ENCODE measurements at regions not wholly inside any gene's neighbourhood (a gene's known extent, or its start where the extent isn't known, plus 50 kb on each side); places are given as distances from the start of the nearest gene placed in this dataset.

- no peak overlapping the region for H3K27ac Mint-ChIP-seq
- no peak for TF ChIP-seq CTCF (IDR thresholded peaks at IDR 0.05; ENCODE audit: unreplicated experiment)
- H3K4me1 Mint-ChIP-seq, result no peaks in the 10 kb centered on the region
- H3K9me3 Mint-ChIP-seq, result no peaks in the 10 kb centered on the region
- H3K27me3 Mint-ChIP-seq (ENCODE audit: low read depth), result peaks cover 13% of the 10 kb centered on the region
- H3K4me3 Mint-ChIP-seq, result no peak overlapping the region
- DNase-seq (ENCODE audit: low spot score in 2 of 2, unreplicated experiment in 2 of 2), result no peak
- H3K36me3 Mint-ChIP-seq, result no peaks in the 10 kb centered on the region
Measured at GRCh38 chr2:56084111-56084901, 99.5 kb upstream of the CCDC85A start.

GRCh38 chr2:56086336-56086735 lies 97.5 kb upstream of the CCDC85A start:
- Mint-ChIP-seq H3K27ac (no peak overlapping the region), H3K4me1 (no peaks in the 10 kb centered on the region), H3K27me3 (ENCODE audit: low read depth) (peaks cover 12% of the 10 kb centered on the region), H3K9me3 (no peaks in the 10 kb centered on the region), H3K4me3 (no peak overlapping the region), H3K36me3 (no peaks in the 10 kb centered on the region)
- no peak for TF ChIP-seq CTCF (IDR thresholded peaks at IDR 0.05; ENCODE audit: unreplicated experiment)
- DNase-seq (ENCODE audit: low spot score in 2 of 2, unreplicated experiment in 2 of 2), result no peak

- DNase-seq (ENCODE audit: low spot score in 2 of 2, unreplicated experiment in 2 of 2), result no peak
- Mint-ChIP-seq H3K36me3 (no peaks in the 10 kb centered on the region), H3K4me1 (no peaks in the 10 kb centered on the region), H3K27me3 (ENCODE audit: low read depth) (peaks cover 14% of the 10 kb centered on the region), H3K4me3 (no peak overlapping the region), H3K9me3 (no peaks in the 10 kb centered on the region), H3K27ac (no peak overlapping the region)
- no peak for TF ChIP-seq CTCF (IDR thresholded peaks at IDR 0.05; ENCODE audit: unreplicated experiment)
Measured at GRCh38 chr2:56088411-56088810, 95.4 kb upstream of the CCDC85A start.

GRCh38 chr2:56089931-56090330 lies 93.9 kb upstream of the CCDC85A start:
- no peak overlapping the region for H3K4me3 Mint-ChIP-seq
- no peaks in the 10 kb centered on the region for H3K36me3 Mint-ChIP-seq
- H3K4me1 Mint-ChIP-seq, result no peaks in the 10 kb centered on the region
- H3K27ac Mint-ChIP-seq, result no peak overlapping the region
- H3K9me3 Mint-ChIP-seq, result no peaks in the 10 kb centered on the region
- TF ChIP-seq CTCF (IDR thresholded peaks at IDR 0.05; ENCODE audit: unreplicated experiment), result no peak
- no peak for DNase-seq (ENCODE audit: low spot score in 2 of 2, unreplicated experiment in 2 of 2)
- H3K27me3 Mint-ChIP-seq (ENCODE audit: low read depth), result peaks cover 28% of the 10 kb centered on the region

GRCh38 chr2:56099963-56100362 lies 83.8 kb upstream of the CCDC85A start:
- Mint-ChIP-seq H3K4me1 (no peaks in the 10 kb centered on the region), H3K36me3 (no peaks in the 10 kb centered on the region), H3K9me3 (peaks cover 4% of the 10 kb centered on the region), H3K27ac (no peak overlapping the region), H3K27me3 (ENCODE audit: low read depth) (peaks cover 28% of the 10 kb centered on the region), H3K4me3 (no peak overlapping the region)
- DNase-seq (ENCODE audit: low spot score in 2 of 2, unreplicated experiment in 2 of 2), result no peak
- no peak for TF ChIP-seq CTCF (IDR thresholded peaks at IDR 0.05; ENCODE audit: unreplicated experiment)

All from mesothelial cell of epicardium (in vitro differentiated cells).